ENCODE measurements at regions not wholly inside any gene's neighbourhood (a gene's known extent, or its start where the extent isn't known, plus 50 kb on each side); places are given as distances from the start of the nearest gene placed in this dataset.

DNA sequence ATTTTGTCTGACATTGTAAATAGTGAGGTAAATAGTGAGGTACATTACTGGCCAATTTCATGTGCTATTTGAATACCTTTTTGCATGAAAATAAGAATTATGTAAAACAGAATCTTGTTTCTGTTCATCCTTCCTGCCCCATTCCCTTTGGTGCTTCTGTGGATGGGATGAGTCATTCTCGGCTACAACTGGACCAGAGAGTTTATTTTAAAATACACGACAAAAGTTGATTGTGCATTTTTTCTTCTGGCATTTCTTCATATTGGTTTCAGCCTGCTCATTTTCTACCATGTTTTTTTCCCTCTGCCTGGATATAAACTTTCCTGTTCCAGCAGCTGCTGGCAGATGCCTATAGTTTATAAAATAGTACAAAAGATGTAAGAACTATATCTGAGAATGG, 107.5 kb downstream of the CYSLTR2 start:
- intact Hi-C loops (cut with DNase I): loop anchor here (10.0 kb wide), 1 partner anchor 166 kb away; no protein-coding TSS in a partner anchor
- H3K36me3 ChIP-seq: no peaks in the 10 kb centered on the region
- no peak overlapping the region for H3K4me3 ChIP-seq
- no peak overlapping the region for H3K27ac ChIP-seq
- DNase-seq: no peak
- 61 to 77% methylated on average over 2 of the region's 2 CpGs for WGBS, 2 donors
- TF ChIP-seq, protein P1, sequence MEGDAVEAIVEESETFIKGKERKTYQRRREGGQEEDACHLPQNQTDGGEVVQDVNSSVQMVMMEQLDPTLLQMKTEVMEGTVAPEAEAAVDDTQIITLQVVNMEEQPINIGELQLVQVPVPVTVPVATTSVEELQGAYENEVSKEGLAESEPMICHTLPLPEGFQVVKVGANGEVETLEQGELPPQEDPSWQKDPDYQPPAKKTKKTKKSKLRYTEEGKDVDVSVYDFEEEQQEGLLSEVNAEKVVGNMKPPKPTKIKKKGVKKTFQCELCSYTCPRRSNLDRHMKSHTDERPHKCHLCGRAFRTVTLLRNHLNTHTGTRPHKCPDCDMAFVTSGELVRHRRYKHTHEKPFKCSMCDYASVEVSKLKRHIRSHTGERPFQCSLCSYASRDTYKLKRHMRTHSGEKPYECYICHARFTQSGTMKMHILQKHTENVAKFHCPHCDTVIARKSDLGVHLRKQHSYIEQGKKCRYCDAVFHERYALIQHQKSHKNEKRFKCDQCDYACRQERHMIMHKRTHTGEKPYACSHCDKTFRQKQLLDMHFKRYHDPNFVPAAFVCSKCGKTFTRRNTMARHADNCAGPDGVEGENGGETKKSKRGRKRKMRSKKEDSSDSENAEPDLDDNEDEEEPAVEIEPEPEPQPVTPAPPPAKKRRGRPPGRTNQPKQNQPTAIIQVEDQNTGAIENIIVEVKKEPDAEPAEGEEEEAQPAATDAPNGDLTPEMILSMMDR (IDR thresholded peaks at IDR 0.05): no peak
- no peak for TF ChIP-seq POLR2A (IDR thresholded peaks at IDR 0.05)
- H3K9me3 ChIP-seq: peaks cover 0 to 26% (median 8%) of the 10 kb centered on the region in 3 donors
- peaks cover 0 to 22% (median 0%) of the 10 kb centered on the region in 4 donors for H3K27me3 ChIP-seq
- no peaks in the 10 kb centered on the region for H3K4me1 ChIP-seq

DNA sequence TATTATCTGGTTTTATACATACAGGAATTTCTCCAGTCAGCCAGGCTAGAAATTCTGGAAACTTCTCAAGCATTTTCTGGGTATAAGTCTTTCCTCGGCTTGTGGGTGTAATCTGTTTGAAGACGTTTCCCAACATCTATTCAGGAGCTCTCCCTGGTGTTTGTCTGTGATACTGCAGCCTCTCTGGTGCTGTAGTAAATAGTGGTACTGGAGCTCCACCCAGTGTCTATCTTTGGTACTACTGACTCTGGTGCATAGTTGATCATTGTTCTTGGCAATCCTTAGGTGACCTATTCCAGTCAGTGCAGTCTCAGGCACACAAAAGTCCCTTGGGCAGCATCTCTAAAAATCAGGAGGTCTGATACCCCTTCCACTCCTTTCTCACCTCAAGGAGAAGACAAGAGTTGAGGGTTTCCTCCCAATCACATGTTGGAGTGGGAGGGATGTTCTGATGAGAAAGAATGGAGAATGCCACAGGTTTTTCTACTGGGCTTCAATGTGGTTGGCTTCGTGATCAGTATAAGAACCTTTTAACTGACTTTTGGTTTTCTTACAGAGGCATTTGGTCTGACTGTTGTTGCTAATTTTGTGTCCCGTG, 115.5 kb downstream of the CYSLTR2 start:
- peaks cover 0 to 3% (median 0%) of the 10 kb centered on the region in 3 donors for H3K4me1 ChIP-seq
- no peak overlapping the region for H3K4me3 ChIP-seq
- no peak overlapping the region for H3K27ac ChIP-seq
- intact Hi-C loops (cut with DNase I): loop anchor here (10.0 kb wide), 1 partner anchor 174 kb away; no protein-coding TSS in a partner anchor
- peak; percentile 13 for DNase-seq
- TF ChIP-seq POLR2A (IDR thresholded peaks at IDR 0.05): no peak
- TF ChIP-seq, protein P1 (IDR thresholded peaks at IDR 0.05): peak; percentile 92 to 100 (median 100)
- H3K9me3 ChIP-seq: peaks cover 0 to 14% (median 3%) of the 10 kb centered on the region in 3 donors
- no peaks in the 10 kb centered on the region for H3K36me3 ChIP-seq
- WGBS, 2 donors: 28 to 36% methylated on average over 4 of the region's 4 CpGs
- no peaks in the 10 kb centered on the region for H3K27me3 ChIP-seq

DNA sequence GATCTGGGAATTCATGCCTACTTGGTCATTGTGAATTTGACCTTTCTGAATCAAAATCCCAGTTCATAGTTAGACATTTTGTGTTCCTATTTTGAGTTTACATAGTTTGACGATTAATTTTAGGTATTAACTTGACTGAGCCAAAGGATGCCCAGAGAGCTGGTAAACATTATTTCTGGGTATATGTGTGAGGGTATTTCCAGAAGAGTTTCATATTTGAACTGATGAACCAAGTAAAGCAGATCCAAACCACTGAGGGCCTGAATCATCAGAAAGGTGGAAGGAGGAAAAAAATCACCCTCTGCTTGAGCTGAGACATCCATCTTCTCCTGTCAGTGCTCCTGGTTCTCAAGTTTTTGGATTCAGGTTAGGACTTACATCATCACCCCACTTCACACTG, 116.6 kb downstream of the CYSLTR2 start:
- intact Hi-C loops (cut with DNase I): no loop called here
- no peak for TF ChIP-seq POLR2A (IDR thresholded peaks at IDR 0.05)
- TF ChIP-seq, protein P1 (IDR thresholded peaks at IDR 0.05): no peak
- H3K27ac ChIP-seq: no peak overlapping the region
- no peak overlapping the region for H3K4me3 ChIP-seq
- no peaks in the 10 kb centered on the region for H3K27me3 ChIP-seq
- H3K4me1 ChIP-seq: peaks cover 0 to 3% (median 0%) of the 10 kb centered on the region in 3 donors
- peaks cover 0 to 3% (median 3%) of the 10 kb centered on the region in 3 donors for H3K9me3 ChIP-seq
- no peaks in the 10 kb centered on the region for H3K36me3 ChIP-seq
- no peak for DNase-seq
- WGBS, 2 donors: 69 to 83% methylated on average over 1 of the region's 1 CpG

DNA sequence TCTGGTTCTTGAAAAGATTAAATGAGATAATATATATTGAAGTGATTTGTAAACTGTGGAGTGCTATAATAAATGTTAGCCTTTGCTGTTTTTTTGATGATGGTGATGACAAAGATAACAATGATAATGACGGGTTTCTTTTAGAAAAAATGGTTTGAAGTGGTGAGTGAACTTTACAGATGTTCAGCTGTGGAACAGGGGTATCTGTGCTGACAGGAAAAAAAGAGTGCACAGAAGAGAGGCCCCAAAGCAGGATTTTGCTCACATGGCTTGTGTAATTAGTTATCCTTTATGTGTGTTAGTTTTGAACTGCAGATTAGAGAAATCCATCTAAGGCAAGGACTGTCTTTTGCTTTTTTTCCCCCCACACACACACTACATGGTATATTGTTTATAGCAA, 119.2 kb downstream of the CYSLTR2 start:
- H3K4me3 ChIP-seq: no peak overlapping the region
- no peaks in the 10 kb centered on the region for H3K36me3 ChIP-seq
- H3K4me1 ChIP-seq: peaks cover 0 to 3% (median 0%) of the 10 kb centered on the region in 3 donors
- TF ChIP-seq, protein P1 (IDR thresholded peaks at IDR 0.05): no peak
- TF ChIP-seq POLR2A (IDR thresholded peaks at IDR 0.05): no peak
- intact Hi-C loops (cut with DNase I): no loop called here
- WGBS, 2 donors: 54 to 57% methylated on average over 1 of the region's 1 CpG
- H3K27ac ChIP-seq: no peak overlapping the region
- H3K9me3 ChIP-seq: no peaks in the 10 kb centered on the region
- DNase-seq: no peak
- H3K27me3 ChIP-seq: no peaks in the 10 kb centered on the region

DNA sequence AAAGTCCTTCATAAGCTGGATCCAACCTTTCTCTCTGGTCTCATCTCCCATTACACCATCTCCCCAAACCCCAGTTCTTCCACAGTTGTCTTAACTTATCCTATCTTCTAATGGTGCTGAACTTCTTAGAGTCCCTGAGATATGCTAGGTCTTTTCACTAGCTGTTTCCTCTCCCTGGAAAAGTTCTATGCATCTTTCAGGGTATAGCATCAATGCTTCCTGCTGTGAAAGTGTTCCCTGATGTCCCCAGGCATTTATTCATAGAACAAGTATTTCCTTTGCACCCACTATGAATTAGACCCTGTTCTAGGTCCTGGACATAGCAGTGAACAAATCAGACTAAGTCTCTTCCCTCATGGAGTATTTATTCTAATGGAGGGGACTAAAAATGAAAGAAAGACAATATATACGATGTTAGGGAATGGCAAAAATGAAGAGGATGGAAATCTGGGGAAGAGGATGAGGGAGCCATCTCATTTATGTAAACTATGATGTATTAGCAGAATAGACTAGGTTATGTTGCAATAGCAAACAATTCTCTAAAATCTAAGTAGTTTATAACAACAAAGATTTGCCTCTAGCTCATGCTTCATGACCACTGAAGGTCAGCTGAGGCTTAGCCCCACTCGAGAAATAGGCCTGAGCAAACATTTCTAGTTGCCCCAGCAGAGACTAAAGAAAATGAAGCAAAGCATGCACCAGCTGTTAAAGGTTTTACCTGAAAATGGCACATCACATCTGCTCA, 120.0 kb downstream of the CYSLTR2 start:
- no peak for TF ChIP-seq POLR2A (IDR thresholded peaks at IDR 0.05)
- TF ChIP-seq, protein P1 (IDR thresholded peaks at IDR 0.05): no peak
- no peak overlapping the region for H3K27ac ChIP-seq
- 55 to 72% methylated on average over 2 of the region's 2 CpGs for WGBS, 2 donors
- no peak overlapping the region for H3K4me3 ChIP-seq
- H3K36me3 ChIP-seq: no peaks in the 10 kb centered on the region
- no peak for DNase-seq
- peaks cover 0 to 3% (median 0%) of the 10 kb centered on the region in 3 donors for H3K4me1 ChIP-seq
- intact Hi-C loops (cut with DNase I): no loop called here
- H3K27me3 ChIP-seq: no peaks in the 10 kb centered on the region
- H3K9me3 ChIP-seq: no peaks in the 10 kb centered on the region
